Stimulated activated CD4-positive, alpha-beta T cell treated with anti-CD3 and anti-CD28 coated beads, Interleukin-1b, Interleukin-23, amount 100 ng/mL, for 24 hours (primary cell): ENCODE measurements at regions not wholly inside any gene's neighbourhood (a gene's known extent, or its start where the extent isn't known, plus 50 kb on each side); places are given as distances from the start of the nearest gene placed in this dataset.
"Not testable (repeated sequence)": the region's sequence is repeated elsewhere in the genome, so short reads cannot be mapped to it uniquely, and the experiment has no call there.

ENCODE experiments used
- DNase-seq, 4 experiments: peaks; one replicate each; pipeline ENCODE4 v3.0.0-alpha.2; 2020; ENCODE audit warnings: low read depth in 4 of 4, low spot score in 1 of 4

GRCh38 chr21:5065240-5066211 lies 5455.9 kb upstream of the TPTE start:
- peak; percentile 20 to 36 (median 36) for DNase-seq

DNA sequence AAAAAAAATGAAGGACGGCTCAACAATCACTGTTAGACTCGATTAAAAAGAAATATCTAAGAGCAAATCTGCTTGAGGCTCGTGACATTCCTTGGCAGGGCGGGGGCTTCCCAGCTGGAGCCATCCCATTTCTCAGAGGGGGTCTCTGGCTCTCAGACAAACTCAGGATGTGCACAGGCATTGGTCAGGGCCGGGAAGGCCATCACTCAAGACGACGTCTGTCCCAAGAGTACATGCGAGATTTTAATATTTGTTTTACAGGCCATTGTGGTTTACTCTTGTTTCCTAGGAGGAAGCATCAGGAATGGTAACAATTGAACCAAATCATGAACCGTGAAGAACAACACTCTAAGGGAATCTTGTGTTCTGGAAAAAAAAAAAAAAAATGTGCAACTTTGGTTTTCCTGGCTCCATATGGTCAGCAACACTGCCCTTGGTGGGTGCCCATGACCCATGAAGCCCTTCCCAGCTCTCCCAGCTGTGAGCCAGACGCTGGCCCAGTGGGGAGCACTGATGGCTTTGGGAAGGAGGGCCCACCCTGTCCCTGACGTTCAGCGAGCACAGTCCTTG lies 5454.6 kb upstream of the TPTE start:
- not testable (repeated sequence) for DNase-seq

DNA sequence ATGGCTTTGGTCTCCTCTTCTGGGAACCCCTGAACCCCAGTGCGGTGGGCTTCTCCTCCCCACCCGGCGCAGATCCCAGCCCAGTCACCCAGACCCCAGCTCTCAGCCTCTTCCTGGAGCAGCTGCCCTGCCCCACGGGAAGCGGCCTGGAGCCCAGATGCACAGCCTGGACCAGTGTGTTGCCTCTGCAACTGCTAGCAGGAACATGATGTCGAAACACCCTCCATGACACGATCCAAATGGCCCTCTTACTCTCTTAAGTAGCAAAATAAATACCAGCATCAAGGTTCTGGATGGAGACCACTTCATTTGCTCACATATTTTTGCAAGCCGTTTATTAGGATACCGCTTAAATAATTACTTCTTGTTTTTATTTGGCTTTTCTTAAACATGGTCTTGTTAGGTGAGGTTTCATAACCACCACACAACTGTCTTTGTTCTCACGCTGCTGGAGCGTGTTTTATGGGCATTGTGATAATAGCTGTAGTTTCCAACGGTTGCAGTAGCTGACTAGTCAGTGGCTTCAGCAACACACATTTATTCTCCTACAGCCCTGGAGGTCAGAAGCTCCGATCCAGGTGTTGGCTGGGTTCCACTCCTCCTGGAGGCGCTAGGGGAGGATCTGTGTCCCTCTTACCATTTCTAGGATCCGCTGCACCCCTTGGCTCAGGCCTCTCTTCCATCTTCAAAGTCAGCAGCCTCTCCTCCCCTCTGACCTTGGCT lies 5453.9 kb upstream of the TPTE start:
- DNase-seq = not testable (repeated sequence)

GRCh38 chr21:5068649-5069048 lies 5452.7 kb upstream of the TPTE start:
- DNase-seq = not testable (repeated sequence)

DNA sequence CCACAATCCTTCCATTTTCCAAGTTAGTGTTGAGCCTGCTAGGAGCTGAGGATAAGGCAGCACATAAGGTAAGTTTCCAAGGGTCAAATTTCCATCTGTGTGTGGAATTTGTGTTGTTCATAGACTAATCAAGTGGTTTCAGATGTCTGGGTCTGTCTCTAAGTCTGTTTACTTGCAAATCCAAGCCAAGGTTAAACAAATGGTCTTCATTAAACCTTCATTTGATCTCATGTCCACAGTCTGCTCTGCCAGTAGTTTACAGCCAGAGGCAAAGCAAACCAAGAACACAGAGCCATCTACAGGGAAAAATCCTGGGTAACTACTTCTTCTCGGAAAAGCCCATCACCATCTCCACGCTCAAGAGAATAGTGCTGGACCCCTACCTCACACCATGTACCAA lies 5450.2 kb upstream of the TPTE start:
- not testable (repeated sequence) for DNase-seq

GRCh38 chr21:5076854-5077253 lies 5444.5 kb upstream of the TPTE start:
- not testable (repeated sequence) for DNase-seq

DNA sequence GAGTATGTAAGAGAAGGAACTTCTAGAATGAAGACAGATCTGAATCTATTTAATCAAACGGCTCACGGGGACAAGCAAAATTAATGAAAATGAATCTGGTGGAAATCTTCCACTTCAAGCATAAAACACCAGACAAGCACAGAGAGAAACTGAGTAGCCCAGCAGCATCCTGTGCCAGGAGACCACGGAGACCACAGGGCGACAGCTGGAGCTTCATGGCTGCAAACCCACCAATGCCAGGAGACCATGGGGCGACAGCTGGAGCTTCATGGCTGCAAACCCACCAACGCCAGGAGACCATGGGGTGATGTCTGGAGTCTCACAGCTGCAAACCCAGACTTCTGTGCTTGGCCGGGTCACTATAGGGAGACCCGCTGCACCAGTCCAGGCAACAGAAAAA lies 5442.0 kb upstream of the TPTE start:
- not testable (repeated sequence) for DNase-seq

- DNase-seq = not testable (repeated sequence)
These were observed 5441.4 kb upstream of the TPTE start for GRCh38 chr21:5080015-5080414.

DNA sequence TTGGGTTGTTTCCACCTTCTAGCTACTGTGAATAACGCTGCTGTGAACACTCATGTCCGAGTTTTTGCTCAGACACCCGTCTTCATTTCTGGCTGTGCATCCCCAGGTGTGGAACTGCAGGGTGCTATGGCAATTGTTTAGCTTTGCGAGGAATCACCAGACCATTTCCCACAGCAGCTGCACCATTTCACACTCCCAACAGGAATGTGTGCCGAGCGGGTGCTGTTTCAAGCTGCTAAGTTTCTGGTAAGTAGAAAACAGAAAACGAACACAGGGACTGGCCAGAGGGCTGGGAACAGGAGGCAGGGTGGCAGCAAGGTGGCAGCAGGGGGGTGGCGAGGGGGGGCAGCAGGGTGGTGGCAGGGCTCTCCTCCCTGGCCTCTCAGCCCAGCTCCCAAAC lies 5437.1 kb upstream of the TPTE start:
- DNase-seq = not testable (repeated sequence)

GRCh38 chr21:5085456-5085855 lies 5435.9 kb upstream of the TPTE start:
- not testable (repeated sequence) for DNase-seq

DNA sequence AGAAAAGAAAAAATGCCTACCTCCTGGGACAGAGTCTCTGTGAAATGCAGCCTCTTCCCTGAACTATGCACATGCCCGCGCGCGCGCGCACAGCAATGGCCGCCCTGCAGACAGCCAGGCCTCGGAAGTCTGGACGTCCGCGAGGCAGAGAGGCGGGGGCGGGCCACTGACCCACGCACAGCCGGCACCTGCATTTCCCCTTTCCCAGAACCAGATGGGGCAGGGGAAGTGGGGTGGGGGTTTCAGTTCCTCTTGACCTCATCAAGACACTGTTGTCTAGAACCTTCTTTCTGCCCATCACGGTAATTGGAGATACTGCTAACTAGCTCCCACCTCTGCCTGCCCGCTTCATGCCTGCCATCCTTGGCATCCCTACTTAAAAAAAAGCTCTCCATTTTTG lies 5435.0 kb upstream of the TPTE start:
- not testable (repeated sequence) for DNase-seq

GRCh38 chr21:5088820-5089219 lies 5432.6 kb upstream of the TPTE start:
- not testable (repeated sequence) for DNase-seq

GRCh38 chr21:5089399-5090089 lies 5431.8 kb upstream of the TPTE start:
- DNase-seq = not testable (repeated sequence)

GRCh38 chr21:5090132-5091079 lies 5431.0 kb upstream of the TPTE start:
- DNase-seq = not testable (repeated sequence)

DNA sequence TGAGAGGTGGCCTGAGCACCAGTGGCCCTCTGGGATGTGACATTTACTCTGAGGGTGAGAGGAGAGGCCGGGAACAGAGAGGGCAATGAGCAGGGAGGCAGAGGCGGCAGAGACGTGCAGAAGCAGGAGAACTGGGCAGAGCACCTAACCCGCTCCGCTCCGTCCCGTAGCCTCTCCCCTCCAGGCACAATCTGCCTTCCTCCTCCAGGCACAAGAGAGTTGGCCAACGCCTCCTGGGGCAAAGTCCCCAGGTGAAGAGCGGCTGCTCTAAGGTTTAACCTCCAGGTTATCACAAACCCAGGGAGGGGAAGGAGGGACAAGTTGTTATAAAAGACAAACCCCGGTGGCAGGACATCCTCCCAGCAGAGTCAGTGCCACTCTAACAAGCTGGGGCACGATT lies 5430.1 kb upstream of the TPTE start:
- not testable (repeated sequence) for DNase-seq

- DNase-seq = not testable (repeated sequence)
These were observed 5425.8 kb upstream of the TPTE start for GRCh38 chr21:5095628-5096027.

DNA sequence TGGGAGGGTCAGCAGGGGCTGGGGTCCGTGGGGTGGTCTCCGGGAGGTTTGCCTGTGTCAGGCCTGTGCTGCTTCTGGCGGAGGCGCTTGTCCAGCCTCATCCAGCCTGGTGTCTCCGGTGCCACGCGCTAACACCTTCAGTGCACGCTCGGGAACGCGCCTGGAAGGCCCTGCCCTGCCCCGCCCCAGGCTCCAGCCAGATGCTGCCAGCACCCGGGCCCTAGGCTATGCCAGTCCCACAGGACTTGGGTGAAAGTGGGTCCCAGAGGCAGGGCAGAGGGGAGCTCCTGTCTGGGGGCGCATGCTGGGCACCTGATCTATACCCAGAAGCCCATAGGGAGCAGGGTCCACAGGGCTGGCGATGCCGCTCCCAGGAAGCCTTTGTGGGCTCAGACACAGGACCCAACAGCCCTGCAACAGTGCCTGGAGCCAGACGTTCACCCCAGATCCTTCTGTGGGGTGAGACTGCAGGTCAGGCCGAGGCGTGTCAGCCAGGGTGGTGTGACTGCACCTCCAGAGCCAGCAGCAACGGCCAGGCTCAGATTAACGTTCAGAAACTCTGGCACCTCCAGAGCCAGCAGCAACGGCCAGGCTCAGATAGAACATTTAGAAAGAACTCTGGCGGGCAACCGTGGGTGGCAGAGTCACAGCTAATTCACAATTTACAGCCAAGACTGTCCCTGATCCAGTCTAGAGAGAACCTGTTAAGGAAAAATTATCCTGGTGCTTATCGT lies 5423.2 kb upstream of the TPTE start:
- DNase-seq = not testable (repeated sequence)

DNA sequence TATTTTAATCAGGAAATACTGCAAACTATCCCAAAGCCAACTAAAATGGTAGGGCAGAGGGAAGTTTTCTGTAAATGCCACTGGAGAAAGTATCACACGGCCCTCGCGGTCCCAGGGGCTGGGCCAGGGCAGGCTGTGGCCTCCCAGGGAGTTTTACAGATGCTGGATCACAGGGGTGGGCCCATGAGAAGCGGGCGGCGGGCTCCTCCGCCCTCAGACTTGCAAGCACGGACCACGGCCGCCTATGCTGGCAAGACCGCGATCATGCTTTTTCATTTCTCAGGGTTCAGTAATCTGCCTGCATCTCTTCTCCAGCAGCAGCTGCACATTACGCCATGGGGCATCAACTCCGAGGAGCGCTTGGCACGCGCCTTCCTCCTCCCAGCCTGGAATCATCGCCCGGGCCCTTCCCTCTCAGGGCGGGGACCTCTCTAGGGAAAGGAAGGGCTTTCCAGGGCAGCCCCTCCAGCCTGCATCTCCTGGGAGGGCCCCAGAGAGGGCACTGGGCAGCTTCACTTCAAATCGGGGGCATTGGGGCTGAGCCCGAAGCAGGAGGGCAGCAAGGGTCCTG lies 5420.7 kb upstream of the TPTE start:
- DNase-seq = not testable (repeated sequence)

DNA sequence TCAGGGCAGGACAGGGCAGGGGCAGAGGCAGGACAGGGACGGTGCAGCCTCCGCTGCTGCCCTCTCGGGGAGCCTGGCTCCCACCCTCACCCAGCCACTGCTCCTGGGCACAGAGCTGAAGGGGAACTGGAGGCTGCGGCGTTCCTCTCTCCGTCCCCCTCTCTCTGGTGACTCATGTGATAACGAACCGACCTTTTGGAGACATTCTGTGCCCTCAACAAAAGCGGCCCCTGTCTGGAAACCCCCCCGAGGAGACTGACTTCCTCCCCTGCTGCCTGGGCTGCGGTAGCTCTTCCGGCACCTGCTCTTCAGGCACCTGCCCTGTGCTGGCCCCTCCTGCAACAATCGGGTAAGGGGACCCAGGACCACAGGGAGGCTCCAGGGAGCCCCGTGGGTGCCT lies 5419.6 kb upstream of the TPTE start:
- peak; percentile 26 to 67 (median 47) for DNase-seq
